ENCODE measurements at regions not wholly inside any gene's neighbourhood (a gene's known extent, or its start where the extent isn't known, plus 50 kb on each side); places are given as distances from the start of the nearest gene placed in this dataset.
"Not testable (repeated sequence)": the region's sequence is repeated elsewhere in the genome, so short reads cannot be mapped to it uniquely, and the experiment has no call there.

DNA sequence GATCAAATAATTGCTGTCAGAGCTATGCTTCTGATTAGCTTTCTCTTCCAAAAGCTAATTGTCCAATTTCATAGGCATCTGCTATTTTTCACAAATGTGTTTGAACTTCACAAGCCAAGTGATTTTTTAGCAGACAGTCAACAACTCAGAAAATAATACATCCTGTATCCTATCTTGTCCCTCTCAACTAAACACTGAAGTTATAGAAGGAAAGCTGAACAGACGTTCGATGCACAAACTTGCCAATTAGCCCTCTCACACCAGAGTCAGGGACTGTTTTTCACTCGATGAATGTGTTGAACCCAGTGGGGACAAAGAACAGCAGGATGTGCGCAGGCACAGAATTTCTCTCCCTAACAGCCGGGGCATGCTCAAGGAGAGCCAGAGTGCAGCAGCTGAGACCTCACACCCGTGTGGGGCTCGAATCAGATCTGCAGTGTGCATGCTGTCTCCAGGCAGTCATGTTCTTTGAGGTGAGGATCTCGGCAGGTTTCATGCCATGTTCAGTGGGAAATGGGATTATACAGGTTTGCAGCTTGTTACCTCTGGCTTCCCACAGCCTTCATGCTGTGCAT lies 246.7 kb upstream of the SDK2 start:
- DNase-seq (ENCODE audit: low read depth in 2 of 2), result no peak

DNA sequence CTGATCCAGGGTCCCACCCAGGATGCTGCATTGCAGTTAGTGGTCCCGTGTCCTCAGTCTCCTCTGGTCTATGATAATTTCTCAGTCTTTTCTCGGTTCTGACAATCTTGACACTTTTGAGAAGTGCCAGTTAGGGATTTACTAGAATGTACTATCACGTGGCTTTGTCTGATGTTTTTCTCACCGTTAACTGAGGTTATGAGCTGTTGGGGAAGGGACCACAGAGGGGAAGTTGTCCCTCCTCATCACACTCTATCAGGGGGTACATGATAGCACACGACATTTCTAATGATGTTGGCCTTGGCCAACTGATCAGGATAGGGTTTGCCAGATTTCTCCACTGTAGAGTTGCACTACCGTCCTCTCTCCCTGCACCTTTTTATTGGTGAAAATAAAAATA lies 250.9 kb upstream of the SDK2 start:
- DNase-seq (ENCODE audit: low read depth in 2 of 2), result no peak

DNA sequence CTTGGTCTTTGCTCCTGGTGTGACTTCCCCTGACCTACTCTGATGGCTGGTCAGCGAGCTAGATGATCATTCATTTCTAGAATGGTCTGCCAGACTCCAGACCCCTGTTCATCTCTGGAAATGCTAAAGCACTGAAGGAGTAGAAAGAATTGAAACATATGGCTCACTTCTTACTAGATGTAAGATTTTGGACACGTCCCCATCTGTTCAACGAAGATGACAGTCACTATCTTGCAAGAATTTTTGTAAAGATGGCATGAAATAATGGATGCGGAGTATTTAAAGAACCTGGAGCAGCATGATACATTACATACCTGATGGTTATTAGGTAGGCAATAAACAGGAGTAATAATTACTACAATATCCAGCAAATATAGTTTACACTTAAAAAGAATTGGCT lies 252.7 kb upstream of the SDK2 start:
- DNase-seq (ENCODE audit: low read depth in 2 of 2), result no peak

DNA sequence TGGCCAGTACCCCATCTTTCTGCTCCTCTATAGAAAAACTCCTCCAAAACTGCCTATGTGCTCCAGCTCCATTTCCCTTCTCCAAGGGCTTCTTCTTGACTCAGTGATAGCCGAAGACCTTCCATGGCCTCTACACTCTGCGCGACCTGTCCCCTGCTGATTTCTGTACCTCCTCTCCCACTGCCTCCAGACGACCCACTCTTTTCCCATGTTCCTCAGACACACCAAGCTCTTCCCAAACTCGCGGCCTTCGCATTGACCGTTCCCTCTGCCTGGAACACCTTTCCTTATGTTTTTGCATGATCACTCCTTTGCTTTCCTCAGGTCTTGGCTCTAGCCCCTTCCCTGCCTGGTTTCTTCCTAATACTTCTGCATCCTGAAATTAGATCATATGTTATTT lies 255.6 kb upstream of the SDK2 start:
- no peak for DNase-seq (ENCODE audit: low read depth in 2 of 2)

DNA sequence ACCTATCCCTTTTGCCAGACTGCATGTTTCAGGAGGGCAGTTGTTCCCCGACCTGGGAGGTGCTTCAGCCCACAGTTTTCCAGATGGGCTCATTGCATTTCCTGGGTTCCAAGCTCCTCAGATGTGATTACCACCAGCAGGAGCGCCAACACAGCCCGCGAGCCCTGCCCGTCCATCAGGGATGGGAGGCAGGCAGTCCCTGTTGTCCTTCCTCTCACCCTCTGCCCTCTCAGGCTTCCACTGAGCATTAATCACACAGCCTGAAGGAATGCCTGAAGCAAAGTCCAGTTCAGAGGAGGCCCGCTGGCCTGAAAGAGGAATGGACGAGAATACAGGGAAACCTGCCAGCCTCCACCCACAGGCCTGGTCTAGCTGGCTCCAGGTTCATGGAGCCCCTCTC lies 256.3 kb upstream of the SDK2 start:
- DNase-seq (ENCODE audit: low read depth in 2 of 2), result no peak

DNA sequence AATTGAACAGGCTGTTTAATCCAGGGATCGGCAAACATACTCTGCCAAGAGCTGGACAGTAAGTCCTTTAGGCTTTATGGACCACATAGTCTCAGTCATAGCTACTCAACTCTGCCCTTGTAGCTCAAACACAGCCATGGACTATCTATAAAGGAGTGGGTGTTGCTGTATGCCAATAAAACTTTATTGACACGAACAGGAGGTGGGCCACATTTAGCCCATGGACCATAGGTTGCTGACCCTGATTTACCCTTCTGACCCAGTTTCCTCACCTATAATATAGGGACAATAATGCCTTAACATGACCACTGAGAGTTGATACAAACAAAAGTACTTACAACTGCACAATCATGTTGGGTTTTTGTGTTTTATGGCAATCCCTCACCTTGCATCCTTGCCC lies 257.0 kb upstream of the SDK2 start:
- no peak for DNase-seq (ENCODE audit: low read depth in 2 of 2)

DNA sequence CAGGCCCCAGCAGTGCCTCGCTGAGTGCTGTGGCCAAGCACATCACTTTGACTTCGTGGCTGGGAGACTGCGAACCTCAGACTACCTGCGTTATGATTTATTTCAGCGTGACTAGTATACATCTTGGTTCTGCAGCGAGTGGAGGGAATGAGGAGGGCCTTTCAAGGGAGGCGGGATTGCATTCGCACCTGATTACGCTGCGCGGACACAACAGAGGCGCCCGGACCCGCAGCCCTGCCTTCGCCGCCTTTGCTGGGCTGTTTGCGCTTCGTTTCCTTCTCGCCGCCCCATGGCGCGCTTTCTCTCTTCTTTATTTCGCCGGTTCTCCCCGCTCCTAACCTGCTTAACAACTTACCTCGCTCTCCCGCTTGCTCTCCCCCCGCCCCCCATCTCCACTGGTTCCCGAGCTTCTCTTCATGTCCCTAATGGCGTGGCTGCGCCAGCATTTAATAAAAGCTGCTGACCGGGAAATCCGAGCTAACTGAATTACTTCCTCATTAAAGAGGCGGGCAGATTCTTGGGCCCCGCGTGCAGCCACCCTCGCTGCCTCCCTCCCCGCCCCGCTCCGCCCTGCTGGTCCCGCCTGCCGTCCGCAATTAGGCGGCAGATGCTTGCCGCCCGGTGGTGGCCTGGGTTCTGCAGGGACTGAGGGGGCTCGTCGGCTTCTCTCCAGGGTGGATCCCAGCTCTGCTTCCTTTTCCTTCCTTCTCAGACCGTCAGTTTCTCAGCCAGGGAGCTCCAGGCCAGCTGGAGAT lies 257.6 kb upstream of the SDK2 start:
- peak in 1 of 2 donors; percentile 4 for DNase-seq (ENCODE audit: low read depth in 2 of 2)

DNA sequence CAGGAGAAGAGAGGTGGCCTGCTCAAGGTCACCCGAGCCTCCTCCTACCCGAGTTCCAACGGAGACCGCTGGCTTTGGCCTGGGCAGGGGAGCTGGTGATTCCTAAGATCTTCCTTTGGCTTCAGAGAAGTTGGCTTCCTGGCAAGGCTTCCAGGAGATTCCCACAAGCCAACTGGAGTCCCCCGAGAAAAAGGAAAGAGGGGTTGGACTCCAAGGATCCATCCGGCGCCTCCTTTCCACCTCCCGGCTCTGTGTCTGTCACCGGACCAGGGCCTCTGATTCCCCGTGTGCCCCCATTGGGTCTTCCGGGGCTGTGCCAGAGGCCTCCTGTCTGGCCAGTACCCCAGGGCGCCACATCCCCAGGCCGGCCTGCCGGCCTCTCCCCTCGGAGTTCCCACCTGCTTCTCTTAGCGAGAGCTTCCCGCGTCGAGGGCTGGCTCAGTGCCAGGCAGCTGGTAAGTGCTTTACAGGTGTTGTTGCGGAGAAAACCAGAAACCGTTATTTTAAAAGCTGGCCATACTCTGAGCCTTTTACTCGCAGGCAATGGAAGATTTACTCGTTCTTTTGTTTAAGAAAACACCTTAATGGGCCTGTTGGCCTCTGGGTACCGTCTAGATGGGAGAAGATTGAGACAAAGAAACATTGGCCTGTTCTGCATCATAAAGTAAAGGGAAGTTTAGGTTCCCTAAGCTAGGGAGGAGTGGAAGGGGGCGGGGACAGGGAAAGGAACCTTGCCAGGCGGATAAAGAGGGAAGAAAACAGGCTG lies 258.4 kb upstream of the SDK2 start:
- DNase-seq (ENCODE audit: low read depth in 2 of 2), result no peak

DNA sequence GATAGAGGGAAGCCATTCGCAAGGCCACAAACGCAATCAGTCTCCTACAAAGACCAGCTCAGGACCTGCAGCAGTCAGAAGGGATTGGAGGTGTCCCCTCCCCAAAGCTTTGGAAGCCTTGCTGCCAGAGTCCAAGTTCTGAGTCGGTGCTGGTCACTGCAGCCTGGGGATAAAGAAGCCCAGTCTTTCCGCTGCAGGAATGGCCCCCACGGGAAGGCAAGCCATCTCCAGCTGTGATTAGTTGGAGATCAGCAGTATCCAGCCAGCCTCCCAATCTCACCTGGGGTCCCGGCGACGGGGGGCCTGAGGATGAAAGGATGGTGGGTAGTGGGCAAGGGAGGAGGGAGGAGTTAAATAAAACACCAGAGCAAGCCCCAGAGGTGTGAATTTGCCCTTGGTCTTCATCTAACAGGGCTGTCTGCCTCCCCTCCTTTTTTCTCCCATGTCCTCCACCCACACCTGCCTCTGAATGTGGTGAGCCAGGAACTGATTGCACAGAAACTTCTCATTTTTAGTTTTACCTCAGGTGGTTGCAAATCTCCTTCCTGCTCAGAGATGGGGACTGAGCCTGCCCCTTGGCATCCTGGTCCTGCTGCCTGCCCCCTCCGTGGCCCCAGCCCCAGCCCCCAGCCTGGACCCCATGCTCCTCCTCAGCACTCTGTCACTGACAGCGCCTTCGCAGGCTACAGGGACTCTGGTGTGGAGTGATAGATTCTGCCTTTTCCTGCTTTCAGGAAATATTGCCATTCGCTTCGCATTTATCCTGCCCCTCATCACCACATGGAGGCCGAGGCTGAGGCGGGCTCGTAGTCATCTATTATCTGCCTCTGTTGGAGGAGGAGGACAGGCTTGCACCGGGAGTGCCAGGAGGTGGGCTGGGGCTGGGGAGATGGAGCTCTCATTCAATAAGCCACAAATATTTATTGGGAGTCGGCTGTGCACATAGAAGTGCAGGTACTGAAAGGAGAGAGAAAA lies 262.9 kb upstream of the SDK2 start:
- DNase-seq (ENCODE audit: low read depth in 2 of 2), result no peak

DNA sequence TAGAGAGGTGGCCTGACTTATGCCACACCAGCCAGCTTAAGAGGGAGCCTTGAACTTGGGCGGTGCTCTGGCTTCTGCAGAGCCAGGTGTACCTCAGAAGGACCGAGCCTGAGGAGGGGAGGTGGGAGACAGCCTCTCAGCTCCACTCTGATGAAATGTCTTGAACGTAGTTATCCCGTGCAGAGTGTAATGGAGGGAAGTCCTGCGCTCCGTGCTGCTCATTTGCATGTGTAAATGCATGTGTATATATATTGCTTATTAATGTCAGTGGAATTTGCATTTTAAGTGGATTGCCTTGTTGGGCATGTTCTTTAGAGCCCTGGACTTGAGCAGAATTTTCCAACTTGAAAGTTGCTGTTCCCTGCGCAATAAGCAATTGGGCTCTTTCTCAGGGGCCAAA lies 264.9 kb upstream of the SDK2 start:
- no peak for DNase-seq (ENCODE audit: low read depth in 2 of 2)

DNA sequence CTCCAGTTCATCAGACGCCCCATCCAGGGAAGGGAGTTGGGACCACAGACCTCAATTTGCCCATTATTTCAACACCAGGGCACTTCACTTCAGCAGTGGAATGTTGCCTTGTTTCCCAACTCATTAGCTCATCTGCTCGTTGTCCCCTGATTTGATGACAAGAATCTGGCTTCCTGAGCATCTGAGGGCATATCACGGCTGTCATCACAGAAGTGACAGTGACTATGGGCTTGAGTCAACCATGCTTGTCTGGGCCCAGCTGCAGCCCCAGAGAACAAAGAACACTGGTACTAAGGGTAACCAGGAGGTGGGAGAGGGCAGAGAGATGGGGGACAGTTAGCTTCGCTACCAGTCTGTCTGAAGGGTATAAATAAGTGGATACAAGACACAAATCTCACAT lies 266.0 kb upstream of the SDK2 start:
- DNase-seq (ENCODE audit: low read depth in 2 of 2), result no peak

DNA sequence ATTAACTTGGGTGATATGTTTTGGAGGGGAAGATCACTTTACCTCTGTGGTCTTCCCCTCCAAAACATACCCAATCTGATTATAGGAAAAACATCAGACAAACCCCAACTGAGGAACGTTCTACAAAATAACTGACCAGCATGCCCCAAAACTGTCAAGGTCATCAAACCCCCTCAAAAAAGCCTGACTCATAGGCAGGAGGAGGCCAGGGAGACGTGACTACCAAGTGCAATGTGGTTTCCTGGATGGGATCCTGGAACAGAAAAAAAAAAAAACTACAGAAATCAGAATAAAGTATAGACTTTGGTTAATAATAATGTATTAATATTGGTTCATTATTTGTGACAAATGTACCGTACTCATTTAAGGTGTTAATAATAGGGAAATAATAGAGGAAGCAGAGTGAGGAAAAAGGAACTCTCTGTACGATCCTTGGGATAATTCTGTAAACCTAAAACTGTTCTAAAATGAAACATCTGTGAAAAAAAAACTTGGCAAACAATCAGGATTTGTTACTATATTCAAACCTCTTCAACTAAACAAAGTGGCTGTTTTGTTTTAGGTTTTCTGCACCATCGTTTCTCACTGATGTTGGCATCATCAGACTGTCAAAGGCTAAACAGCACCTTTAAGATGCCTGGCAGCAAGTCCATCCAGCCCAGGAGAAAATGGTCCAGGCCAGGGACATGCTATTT lies 266.7 kb upstream of the SDK2 start:
- no peak for DNase-seq (ENCODE audit: low read depth in 2 of 2)

DNA sequence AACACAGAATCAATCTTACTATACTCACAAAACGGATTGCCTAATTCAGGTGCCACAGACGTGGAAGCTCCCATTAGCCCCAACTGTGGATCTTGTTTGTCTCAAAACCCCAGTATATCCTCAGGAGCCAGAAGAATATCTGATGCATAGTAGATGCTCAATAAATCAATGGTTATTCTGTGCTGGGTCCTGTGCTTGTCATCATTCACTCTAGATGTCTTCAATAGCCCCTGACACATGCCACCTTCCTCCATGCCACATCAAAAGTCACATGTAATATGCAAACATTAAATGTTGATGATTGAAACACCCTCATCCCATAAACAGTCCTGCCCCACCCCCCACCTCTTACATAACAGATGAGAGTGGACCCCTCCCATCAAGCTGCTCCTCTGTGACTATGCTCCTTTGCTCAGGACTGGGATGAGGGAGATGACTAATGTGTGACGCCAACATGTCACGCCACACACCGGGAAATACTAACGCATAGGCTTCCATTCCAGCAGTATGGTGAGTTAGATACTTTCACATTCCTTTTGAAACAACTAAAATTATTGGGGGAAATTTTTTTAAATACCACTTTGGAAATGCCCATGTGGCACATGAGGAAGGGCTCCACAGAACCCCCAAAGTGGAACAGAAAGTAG lies 267.6 kb upstream of the SDK2 start:
- no peak for DNase-seq (ENCODE audit: low read depth in 2 of 2)

DNA sequence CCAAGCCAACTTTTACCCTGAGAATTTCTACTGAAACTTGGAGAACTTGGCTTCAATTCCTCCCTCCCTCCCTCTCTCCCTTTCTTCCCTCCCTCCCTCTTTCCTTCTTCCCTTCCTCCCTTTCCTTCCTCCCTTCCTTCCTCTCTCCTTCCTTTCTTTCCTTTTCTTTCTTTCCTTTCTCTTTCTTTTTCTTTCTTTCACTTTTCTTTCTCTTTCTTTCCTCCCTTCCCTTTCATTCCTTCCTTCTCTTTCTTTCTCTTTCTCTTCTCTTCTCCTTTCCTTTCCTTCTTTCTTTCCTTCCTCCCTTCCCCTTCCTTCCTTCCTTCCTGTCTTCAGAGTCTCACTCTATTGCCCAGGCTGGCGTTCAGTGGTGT lies 268.1 kb upstream of the SDK2 start:
- DNase-seq (ENCODE audit: low read depth in 2 of 2), result no peak

DNA sequence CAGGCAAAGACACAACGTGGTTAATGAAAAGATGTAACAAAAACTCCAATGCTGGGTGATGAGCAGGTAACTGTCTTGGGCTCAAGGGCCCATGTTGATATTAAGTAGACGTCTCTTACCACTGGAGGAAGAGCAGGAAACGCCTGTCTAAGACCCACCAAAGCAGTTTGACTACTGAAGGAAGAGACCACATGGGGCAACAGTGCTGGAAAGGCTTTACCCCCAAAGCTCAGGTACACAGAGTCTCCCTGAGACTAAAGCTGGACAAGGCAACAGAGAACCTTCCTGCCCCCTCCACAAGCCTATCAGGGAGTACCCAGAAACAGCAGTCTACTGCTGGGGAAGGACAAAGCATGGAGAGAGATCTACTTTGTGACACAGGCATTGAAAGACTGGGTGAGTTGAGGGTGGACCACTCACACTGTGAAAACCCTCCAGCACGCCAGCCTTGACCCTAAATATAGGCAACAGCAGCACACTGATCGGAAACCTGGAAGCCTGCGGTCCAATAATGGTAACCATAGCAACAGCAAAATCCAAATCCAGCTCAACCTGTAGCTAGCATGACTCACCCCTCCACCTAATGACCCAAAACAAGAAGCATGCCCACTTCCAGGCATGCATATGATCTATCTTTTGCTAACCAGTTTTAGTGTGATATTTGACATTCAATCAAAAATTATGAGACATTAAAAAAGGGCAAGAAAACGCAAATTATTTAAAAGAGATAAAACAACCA lies 270.5 kb upstream of the SDK2 start:
- no peak for DNase-seq (ENCODE audit: low read depth in 2 of 2)

DNA sequence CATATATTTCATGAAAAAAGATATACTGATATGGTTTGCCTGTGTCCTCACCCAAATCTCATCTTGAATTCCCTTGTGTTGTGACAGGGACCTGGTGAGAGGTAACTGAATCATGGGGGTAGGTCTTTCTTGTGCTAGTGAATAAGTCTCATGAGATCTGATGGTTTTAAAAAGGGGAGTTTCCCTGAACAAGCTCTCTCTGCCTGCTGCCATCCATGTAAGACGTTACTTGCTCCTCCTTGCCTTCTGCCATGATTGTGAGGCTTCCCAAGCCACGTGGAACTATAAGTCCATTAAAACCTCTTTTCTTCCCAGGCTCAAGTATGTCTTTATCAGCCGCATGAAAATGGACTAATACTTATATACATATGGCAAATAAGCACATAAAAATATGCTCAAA lies 274.8 kb upstream of the SDK2 start:
- DNase-seq (ENCODE audit: low read depth in 2 of 2), result not testable (repeated sequence)

DNA sequence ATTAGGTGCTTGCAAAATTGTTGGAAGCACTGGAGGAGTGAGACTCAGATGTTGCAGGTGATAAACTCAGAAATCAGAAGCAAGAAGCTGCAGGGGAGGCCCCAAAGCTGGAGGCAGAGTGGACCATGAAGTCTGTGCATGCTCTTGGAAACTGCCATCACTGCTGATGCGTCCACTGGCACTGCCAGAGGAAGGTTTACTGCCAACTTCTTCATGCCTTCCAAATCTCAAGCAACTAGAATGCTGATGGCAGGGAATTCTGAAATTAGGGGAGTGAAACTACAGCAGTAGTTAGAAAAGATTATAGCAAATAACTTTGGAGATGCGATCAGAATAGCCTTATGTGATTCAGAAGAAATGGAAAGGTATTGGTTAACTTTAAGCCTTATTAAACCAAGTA lies 277.1 kb upstream of the SDK2 start:
- DNase-seq (ENCODE audit: low read depth in 2 of 2), result no peak

DNA sequence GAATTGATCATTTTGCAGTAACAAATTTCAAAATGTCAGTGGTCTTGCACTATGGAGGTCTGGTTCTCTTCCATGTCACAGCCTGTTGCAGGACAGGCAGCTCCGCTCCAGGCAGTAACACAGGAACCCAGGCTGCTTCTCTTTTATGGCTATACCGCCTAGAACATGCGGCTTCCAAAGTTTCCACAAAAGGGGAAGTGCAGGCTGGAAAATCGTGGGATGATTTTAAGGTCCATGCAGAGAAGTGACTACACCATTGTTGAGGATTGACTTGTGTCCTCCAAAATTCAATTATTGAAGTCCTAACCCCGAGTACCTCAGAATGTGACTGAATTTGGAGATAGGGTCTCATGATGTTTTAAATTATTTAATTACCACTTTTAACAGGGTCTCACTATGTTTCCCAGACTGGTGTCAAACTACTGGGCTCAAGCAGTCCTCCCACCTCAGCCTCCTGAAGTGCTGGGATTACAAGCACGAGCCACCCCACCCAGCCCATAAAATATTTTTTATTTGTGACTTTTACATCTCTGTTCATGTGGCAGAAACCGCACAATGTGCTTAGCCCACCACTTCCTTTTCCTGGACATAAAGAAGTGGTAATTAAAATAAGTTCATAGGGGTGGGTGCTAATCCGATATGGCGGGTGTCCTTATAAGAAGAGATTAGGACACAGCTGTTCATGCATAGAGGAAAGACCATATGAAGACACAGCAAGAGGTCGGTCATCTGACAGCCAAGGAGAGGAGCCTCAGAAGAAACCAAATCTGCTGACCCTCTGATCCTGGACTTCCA lies 279.2 kb upstream of the RPL38 start:
- no peak for DNase-seq (ENCODE audit: low read depth in 2 of 2)

DNA sequence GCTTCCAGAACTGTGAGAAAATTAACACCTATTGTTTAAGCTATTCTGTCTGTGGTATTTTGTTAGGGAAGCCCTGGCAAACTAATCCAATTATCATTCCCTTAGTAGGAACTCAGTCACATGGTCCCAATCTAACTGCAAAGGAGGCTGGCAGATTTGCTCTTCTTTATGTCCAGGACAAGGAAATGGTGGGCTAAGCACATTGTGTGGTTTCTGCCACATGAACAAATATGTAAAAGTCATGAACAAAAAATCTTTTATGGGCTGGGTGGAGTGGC lies 278.6 kb upstream of the RPL38 start:
- no peak for DNase-seq (ENCODE audit: low read depth in 2 of 2)
